ENCODE measurements at regions not wholly inside any gene's neighbourhood (a gene's known extent, or its start where the extent isn't known, plus 50 kb on each side); places are given as distances from the start of the nearest gene placed in this dataset.

DNA sequence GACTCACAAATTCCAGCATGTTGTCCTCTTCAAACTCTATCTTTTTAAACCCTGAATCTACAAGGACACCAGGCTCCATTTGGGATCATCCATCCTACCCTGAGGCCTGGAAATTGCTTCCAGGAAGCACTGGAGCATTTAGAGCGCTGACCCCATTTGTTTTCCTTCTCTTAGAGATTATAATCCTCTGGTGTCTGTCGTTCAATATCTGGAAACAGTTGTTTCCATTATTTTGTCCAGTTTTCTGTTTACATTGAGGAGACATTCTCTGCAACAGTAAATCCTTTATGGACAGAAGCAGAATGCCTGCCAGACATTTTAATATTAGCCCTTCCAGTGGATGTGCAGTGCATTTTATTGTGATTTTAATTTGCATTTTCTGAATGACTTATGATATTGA, 119.4 kb upstream of the MEOX2 start:
- TF ChIP-seq, protein P1, sequence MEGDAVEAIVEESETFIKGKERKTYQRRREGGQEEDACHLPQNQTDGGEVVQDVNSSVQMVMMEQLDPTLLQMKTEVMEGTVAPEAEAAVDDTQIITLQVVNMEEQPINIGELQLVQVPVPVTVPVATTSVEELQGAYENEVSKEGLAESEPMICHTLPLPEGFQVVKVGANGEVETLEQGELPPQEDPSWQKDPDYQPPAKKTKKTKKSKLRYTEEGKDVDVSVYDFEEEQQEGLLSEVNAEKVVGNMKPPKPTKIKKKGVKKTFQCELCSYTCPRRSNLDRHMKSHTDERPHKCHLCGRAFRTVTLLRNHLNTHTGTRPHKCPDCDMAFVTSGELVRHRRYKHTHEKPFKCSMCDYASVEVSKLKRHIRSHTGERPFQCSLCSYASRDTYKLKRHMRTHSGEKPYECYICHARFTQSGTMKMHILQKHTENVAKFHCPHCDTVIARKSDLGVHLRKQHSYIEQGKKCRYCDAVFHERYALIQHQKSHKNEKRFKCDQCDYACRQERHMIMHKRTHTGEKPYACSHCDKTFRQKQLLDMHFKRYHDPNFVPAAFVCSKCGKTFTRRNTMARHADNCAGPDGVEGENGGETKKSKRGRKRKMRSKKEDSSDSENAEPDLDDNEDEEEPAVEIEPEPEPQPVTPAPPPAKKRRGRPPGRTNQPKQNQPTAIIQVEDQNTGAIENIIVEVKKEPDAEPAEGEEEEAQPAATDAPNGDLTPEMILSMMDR (conservative IDR thresholded peaks at IDR 0.05; ENCODE audit: low read length): no peak
- no peak for TF ChIP-seq EZH2phosphoT487 (IDR thresholded peaks at IDR 0.05; ENCODE audit: borderline replicate concordance)
- H2AFZ ChIP-seq (ENCODE audit: low read length): peak overlapping the region; percentile 44; the same call in 1 of the 2 replicates
- H3K4me2 ChIP-seq (ENCODE audit: low read depth, low read length, poor library complexity, severe bottlenecking): no peak overlapping the region

DNA sequence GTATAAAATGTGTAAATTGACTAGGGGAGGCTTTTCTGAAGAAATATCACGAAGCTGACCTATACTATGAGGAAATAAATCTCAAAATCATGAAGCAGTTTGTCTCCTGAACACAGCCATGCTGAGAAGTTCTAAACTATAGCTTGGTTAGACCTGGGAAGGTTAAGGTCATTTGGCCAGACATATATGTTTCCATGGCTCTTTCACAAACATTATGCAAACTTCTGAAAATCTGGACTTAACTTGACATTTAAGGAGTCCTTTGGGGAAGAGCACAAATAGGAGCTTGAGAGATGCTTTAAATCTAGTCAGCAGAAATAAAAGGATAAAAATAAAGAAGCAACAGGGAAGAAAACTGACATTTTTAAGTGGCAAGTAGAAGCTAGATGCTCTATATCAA, 115.9 kb upstream of the MEOX2 start:
- H4K20me1 ChIP-seq (ENCODE audit: insufficient read depth, low read length, poor library complexity, severe bottlenecking): no peaks in the 10 kb centered on the region
- H3K9me2 ChIP-seq (replicated peaks; ENCODE audit: low read depth, low read length): no peaks in the 10 kb centered on the region
- no peak overlapping the region for H3K4me3 ChIP-seq (ENCODE audit: low read length, poor library complexity, severe bottlenecking)
- H3K36me3 ChIP-seq (ENCODE audit: insufficient read depth, low read length): no peaks in the 10 kb centered on the region
- no peak overlapping the region for H2AFZ ChIP-seq (ENCODE audit: low read length)
- TF ChIP-seq, protein P1 (conservative IDR thresholded peaks at IDR 0.05; ENCODE audit: low read length): no peak
- no peak for TF ChIP-seq EZH2phosphoT487 (IDR thresholded peaks at IDR 0.05; ENCODE audit: borderline replicate concordance)
- H3K4me1 ChIP-seq (ENCODE audit: insufficient read depth, low read length, poor library complexity, severe bottlenecking): no peaks in the 10 kb centered on the region
- H3K9me3 ChIP-seq (ENCODE audit: insufficient read depth, low read depth, low read length): no peaks in the 10 kb centered on the region
- H3K4me2 ChIP-seq (ENCODE audit: low read depth, low read length, poor library complexity, severe bottlenecking): no peak overlapping the region
- H3K9ac ChIP-seq (ENCODE audit: low read depth, low read length, poor library complexity, severe bottlenecking): no peak overlapping the region
- no peaks in the 10 kb centered on the region for H3F3A ChIP-seq (ENCODE audit: low read depth)
- H3K27me3 ChIP-seq (ENCODE audit: insufficient read depth, low read length, poor library complexity, severe bottlenecking): no peaks in the 10 kb centered on the region
- H3K79me2 ChIP-seq (ENCODE audit: insufficient read depth, low read length): no peaks in the 10 kb centered on the region

More for the DNA sequence above, 119.4 kb upstream of the MEOX2 start:
- Histone ChIP-seq H3K4me3 (ENCODE audit: low read length, poor library complexity, severe bottlenecking) (no peak overlapping the region), H3K36me3 (ENCODE audit: insufficient read depth, low read length) (no peaks in the 10 kb centered on the region), H4K20me1 (ENCODE audit: insufficient read depth, low read length, poor library complexity, severe bottlenecking) (no peaks in the 10 kb centered on the region), H3K9me3 (ENCODE audit: insufficient read depth, low read depth, low read length) (no peaks in the 10 kb centered on the region), H3F3A (ENCODE audit: low read depth) (no peaks in the 10 kb centered on the region), H3K9me2 (replicated peaks; ENCODE audit: low read depth, low read length) (no peaks in the 10 kb centered on the region), H3K9ac (ENCODE audit: low read depth, low read length, poor library complexity, severe bottlenecking) (no peak overlapping the region), H3K27me3 (ENCODE audit: insufficient read depth, low read length, poor library complexity, severe bottlenecking) (no peaks in the 10 kb centered on the region), H3K4me1 (ENCODE audit: insufficient read depth, low read length, poor library complexity, severe bottlenecking) (no peaks in the 10 kb centered on the region), H3K79me2 (ENCODE audit: insufficient read depth, low read length) (no peaks in the 10 kb centered on the region)

DNA sequence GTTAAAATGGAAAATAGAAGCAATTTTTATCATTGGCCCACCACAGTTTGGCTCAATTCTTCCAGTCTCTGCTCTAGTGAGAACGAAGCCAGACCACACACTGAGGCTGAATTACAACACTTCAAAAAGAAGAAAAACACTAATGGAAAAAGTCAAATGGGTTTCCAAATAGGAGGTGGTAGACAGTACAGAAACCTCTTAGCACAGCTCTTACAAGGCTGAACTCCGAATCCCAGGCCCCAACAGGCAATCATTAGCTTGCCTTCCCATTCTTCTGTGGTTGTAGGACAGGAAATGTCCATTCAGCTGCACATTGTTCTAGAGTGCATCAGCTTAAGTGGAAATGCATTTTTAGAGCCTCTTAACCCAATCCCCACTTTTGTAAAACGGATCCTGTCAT, 115.1 kb upstream of the MEOX2 start:
- no peaks in the 10 kb centered on the region for H3K36me3 ChIP-seq (ENCODE audit: insufficient read depth, low read length)
- H2AFZ ChIP-seq (ENCODE audit: low read length): no peak overlapping the region
- H3K9me2 ChIP-seq (replicated peaks; ENCODE audit: low read depth, low read length): no peaks in the 10 kb centered on the region
- no peaks in the 10 kb centered on the region for H3K79me2 ChIP-seq (ENCODE audit: insufficient read depth, low read length)
- no peak overlapping the region for H3K4me2 ChIP-seq (ENCODE audit: low read depth, low read length, poor library complexity, severe bottlenecking)
- no peaks in the 10 kb centered on the region for H4K20me1 ChIP-seq (ENCODE audit: insufficient read depth, low read length, poor library complexity, severe bottlenecking)
- H3K9ac ChIP-seq (ENCODE audit: low read depth, low read length, poor library complexity, severe bottlenecking): no peak overlapping the region
- no peaks in the 10 kb centered on the region for H3K27me3 ChIP-seq (ENCODE audit: insufficient read depth, low read length, poor library complexity, severe bottlenecking)
- H3K4me1 ChIP-seq (ENCODE audit: insufficient read depth, low read length, poor library complexity, severe bottlenecking): no peaks in the 10 kb centered on the region
- TF ChIP-seq, protein P1 (conservative IDR thresholded peaks at IDR 0.05; ENCODE audit: low read length): no peak
- TF ChIP-seq EZH2phosphoT487 (IDR thresholded peaks at IDR 0.05; ENCODE audit: borderline replicate concordance): no peak
- H3K4me3 ChIP-seq (ENCODE audit: low read length, poor library complexity, severe bottlenecking): no peak overlapping the region
- H3K9me3 ChIP-seq (ENCODE audit: insufficient read depth, low read depth, low read length): no peaks in the 10 kb centered on the region
- H3F3A ChIP-seq (ENCODE audit: low read depth): no peaks in the 10 kb centered on the region
